ENCODE measurements at regions not wholly inside any gene's neighbourhood (a gene's known extent, or its start where the extent isn't known, plus 50 kb on each side); places are given as distances from the start of the nearest gene placed in this dataset.
"Not testable (repeated sequence)": the region's sequence is repeated elsewhere in the genome, so short reads cannot be mapped to it uniquely, and the experiment has no call there.

DNA sequence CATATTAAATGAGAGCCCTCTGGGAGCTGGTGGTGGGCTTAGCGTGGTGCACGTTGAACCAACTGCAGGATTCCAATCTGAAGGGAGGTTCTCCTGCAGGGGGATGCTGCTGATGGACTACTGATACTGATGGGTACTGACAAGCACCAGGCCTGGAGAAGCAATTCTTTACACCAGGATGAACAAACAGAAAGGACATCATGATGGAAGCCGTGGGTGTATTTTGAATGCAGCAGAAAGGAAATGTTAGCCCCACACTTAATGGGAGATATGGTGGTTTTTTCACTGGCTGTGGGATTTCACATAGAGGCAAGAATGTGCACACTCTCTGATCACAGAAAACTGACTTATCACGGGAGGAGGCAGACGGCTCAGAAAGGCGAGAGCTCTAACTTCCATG, 299.7 kb downstream of the TEX29 start:
- no peak for DNase-seq (ENCODE audit: low read depth, low spot score)

DNA sequence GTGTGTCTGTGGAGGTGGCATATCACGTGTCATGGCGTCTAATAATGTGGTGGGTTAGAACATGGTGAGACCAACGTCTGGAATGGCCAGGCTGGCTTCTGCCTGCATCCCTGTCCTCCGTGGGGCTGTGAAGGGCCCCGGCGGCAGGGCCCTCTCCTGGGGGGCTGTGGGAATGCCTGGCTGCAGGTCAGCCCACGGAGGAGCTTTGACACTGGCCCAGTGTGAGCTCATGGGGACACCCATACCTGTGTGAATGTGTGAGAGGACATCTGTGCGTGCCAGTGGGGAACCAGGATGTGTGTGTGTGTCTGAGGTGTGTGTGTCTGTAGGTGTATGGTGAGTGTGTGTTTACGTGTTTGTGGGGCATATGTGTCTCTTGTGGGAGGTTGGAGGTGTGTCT, 300.1 kb downstream of the TEX29 start:
- no peak for DNase-seq (ENCODE audit: low read depth, low spot score)
- no peak overlapping the region for H3K4me3 ChIP-seq (ENCODE audit: low read length)

More for the DNA sequence above, 299.7 kb downstream of the TEX29 start:
- no peak overlapping the region for H3K4me3 ChIP-seq (ENCODE audit: low read length)

DNA sequence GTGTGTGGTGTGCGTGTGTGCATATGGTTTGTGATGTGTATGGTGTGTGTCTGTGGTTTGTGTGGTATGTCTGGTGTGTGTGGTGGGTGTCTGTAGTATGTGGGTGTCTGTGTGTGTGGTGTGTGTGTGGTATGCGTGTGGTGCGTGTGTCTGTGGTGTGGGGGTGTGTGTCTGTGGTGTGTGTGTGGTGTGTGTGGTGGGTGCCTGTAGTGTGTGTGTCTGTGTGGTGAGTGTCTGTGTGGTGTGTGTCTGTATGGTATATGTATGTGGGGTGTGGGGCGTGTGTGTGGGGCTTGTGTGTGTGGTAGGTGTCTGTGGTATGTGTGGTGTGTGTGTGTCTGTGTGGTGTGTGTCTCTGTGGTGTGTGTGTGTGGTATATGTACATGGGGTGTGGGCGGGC, 300.7 kb downstream of the TEX29 start:
- no peak for DNase-seq (ENCODE audit: low read depth, low spot score)
- H3K4me3 ChIP-seq (ENCODE audit: low read length) = no peak overlapping the region

DNA sequence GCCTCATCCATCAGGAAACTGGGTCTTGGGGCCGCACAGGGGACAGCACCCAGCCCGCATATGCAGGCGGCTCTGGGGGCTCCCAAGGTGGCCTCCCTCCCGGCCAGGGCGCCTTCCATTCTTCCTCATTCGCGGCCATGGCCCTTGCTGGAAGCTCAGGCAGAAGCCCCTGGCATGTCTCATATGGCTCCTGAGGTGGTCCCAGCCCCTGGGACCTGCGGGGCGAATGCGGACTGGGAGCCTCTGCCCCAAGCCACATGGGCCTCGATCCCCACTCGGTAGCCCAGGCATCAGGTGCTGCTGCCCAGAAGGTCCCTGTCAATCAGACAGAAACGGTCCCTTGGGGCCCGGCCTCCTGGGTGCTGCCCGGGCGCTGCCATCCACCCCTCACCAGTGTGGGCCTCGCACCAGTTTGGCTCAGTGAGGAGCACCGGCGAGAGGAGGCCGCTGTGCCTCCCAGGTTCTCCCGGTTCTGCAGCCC, 301.6 kb downstream of the TEX29 start:
- no peak overlapping the region for H3K4me3 ChIP-seq (ENCODE audit: low read length)
- DNase-seq (ENCODE audit: low read depth, low spot score) = no peak

DNA sequence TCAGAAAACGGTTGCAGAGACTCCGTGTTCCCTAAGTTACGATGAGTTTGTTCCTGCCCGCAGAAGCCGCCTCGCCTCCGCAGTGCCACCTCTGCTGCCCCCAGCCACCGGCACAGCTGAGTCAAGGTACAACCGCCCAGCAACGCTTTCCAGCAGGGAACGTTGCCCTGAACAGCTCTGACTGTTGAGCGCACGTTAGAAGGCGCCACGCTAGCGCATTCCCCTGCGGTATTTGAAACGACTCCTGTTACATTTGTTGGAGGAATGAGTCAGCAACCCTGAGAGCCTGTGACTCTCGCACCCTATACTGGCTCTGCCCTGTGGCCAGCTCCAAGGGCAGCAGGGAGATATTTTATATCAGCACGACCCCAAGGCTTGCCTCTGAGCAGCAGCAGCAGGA, 302.8 kb downstream of the TEX29 start:
- DNase-seq (ENCODE audit: low read depth, low spot score) = no peak
- no peak overlapping the region for H3K4me3 ChIP-seq (ENCODE audit: low read length)

DNA sequence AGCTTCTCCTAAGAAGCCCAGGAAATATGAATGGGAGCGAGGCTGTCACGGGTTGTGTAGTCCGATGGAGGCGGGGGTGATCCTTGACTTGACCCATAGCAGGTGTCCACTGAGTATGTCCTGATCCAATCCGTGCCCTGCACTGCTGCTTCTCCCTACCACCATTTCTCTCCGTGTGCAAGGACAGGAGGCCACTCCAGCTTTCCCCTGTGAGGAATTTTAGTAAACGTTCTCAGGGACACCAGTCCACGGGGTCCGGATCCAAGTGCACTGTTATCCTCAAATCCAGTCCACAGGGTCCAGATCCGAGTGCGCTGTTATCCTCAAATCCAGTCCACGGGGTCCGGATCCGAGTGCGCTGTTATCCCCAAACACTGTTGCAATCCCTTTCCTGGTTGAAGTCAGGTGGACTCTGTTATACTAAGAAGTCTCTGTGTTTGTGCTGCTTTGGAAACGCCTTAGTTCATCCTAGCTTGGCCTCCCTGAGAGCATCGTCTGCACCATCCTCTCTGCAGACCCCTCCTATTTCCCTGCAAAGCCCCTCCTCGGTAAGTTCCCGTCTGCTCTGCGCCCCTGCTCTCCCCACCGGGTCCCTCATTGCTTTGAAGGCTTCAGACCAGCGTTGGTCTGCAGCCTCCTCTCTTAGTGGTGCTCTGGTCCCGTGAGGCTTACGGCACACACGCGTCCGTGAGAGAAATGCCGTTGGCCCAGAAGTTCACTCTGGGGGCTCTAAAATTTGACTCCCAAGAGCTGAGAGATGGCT, 303.5 kb downstream of the TEX29 start:
- DNase-seq (ENCODE audit: low read depth, low spot score) = no peak

DNA sequence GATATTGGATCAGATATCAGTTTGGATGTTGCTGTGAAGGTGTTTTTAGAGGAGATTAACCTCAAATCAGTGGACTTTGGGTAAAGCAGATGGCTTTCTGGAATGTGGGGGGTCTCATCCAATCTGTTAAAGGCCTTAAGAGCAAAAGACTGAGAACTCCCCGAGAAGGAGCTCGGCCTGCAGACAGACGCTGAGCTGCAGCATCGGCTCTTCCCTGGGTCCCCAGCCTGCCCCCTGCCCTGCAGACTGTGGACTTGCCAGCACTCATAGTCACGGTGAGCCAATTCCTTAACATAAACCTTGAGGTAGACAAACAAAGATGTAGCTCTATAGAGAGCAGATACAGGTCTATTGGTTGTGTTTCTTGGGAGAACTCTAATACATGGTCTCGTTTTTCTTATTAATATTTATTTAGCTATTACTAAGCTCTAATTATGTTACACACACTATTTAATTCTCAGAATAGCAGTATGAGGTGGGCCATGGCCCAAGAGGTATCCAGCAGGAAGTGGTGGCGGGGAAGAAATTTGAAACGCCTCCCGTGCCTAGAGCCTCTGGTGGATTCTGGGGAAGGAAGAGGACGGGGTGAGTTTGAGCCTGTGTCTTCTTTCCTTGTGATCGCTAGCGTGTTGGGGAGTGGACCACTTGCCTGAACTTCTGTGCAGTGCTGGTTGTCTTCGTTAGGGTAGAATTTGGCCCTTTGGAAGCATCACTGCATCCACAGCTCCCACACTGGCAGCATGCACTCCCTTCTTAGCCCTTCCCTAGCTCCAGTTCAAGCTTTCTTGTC, 305.3 kb downstream of the TEX29 start:
- H3K4me3 ChIP-seq (ENCODE audit: low read length) = no peak overlapping the region
- DNase-seq (ENCODE audit: low read depth, low spot score) = no peak

More for the DNA sequence above, 303.5 kb downstream of the TEX29 start:
- H3K4me3 ChIP-seq (ENCODE audit: low read length) = no peak overlapping the region

DNA sequence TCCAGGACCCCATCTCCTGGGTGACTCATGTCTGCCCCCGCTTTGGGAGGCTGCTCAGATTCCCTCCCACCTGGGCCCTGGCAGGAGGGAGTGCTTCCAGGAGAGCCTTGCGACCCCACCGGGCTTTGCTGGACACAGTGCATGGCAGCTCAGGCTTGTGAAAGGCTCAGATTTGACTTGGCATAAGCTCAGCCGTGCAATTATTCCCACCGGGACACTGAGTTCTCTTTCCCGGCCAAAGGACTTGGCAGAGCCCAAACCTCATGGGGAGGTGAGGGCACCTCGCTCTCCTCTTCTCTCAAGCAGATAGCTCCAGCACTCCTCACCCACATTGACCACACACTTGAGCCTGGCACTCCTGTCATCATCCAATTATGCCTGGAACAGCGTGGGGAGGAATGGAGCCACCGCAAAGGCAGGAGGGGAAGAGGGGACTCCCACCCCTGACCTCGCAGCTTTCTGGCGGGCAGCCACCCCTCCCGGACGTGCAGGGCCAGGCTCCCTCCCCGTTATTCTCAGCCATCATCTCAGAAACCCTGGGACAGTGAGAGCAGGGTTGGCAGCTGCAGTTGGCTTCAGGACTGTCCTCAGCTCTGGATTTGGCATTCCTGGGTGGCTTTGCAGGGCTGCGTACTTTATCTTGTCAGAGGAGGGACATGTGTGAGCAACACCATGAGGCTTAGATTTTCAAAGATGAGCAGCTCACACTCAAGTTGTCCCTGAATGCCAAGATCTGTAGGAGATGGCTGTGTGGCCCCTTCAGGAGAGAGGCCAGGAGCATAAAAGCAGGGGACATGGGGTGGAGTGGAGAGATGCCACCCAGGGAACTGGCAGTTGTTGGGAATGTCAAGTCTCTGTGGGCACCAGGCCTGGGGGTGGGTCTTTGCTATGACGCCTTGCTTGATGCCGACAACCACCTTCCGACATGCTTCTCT, 306.2 kb downstream of the TEX29 start:
- no peak for DNase-seq (ENCODE audit: low read depth, low spot score)
- no peak overlapping the region for H3K4me3 ChIP-seq (ENCODE audit: low read length)

DNA sequence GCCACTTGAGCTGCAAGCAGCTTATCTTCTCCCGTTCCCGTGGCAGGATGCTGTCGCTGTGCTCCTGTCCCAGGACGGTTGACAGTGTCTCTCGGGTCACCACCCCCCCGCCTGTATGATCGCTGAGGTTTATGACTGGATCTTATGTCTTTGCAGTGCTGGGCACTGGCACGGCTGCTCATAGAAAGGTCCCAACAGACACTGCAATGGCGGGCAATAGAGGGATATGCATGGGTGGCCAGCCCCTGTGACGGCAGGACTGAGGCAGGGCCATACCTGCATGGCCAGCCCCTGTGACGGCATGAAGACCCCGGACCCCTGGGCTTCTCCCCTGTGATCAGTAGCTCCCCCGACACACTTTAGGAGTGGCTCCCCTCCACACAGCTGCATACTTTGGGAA, 307.2 kb downstream of the TEX29 start:
- H3K4me3 ChIP-seq (ENCODE audit: low read length) = no peak overlapping the region
- no peak for DNase-seq (ENCODE audit: low read depth, low spot score)

DNA sequence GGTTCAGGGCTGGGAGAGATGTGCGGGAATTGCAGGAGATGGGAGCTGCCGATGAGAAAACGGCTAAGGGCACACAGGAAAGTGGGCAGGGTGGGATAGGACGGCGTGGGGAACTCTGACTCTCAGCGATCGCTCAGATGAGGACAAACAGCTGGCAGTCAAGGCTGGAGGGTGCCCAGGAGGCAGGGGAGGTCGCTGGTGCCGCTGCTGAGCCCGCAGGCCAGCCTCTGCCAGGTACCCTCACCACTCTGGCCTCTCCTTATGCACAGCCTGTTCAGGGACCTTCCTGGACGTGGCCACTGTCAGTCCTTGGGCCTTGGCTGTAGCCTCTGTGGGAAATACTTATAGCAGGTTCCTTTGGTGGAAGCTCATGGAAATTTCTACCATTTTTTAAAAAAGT, 308.6 kb downstream of the TEX29 start:
- DNase-seq (ENCODE audit: low read depth, low spot score) = no peak
- no peak overlapping the region for H3K4me3 ChIP-seq (ENCODE audit: low read length)

DNA sequence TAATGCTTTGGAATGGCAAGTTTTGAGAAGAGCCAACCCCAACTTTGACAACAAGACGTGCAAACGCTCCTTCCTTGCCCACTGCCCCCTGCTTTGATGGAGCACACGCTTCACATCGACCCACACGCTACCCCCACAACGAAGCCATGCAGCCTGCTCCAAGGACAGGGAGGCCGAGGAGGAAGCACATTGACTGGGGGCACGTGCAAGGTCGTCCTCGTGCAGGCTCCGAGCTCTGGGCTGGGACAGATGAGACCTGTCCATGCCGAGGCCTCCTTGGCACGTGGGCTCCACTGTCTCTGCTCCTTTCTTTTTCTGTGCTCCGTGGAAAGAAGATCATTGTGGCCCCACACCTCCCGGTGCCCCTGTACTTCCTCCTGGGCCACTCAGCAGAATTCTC, 309.0 kb downstream of the TEX29 start:
- H3K4me3 ChIP-seq (ENCODE audit: low read length) = no peak overlapping the region
- no peak for DNase-seq (ENCODE audit: low read depth, low spot score)

DNA sequence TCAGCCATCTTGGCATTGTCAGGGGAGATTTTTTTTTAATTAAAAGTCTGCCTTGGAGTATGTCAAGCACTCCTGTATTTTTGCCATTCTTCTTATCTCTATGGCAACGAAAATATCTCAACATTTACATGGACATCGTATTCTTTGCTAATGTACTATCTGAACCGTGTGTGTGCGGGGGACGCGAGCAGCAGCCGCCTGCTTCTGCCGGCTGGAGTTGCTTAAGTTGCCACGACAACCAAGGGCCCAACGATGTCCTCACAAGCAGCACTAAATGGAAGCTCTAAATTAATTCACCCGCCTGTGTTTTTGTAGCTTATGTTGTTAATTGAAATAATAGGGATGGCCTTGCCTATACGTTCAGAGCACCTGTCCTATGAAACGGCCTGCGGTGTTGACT, 309.5 kb downstream of the TEX29 start:
- H3K4me3 ChIP-seq (ENCODE audit: low read length) = no peak overlapping the region
- DNase-seq (ENCODE audit: low read depth, low spot score) = no peak

DNA sequence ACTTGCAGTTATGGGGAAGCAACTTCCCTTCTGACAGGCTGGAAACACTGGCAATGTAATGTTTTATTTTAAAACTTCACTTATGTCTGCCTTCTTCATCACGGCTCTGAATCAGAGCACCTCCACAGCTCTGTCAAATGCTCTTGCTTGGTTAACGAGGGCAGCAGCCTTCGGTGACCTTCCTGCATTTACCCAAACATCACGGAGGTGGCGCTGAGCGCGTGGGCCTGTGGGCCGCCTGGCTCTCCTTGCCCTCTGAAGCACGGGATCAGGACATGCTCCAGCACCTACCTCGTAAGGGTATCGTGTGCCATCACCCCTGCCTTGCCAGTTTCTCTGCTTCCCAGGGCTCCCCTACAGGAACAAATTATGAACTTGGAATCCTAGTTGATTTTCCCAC, 310.0 kb downstream of the TEX29 start:
- DNase-seq (ENCODE audit: low read depth, low spot score) = no peak
- H3K4me3 ChIP-seq (ENCODE audit: low read length) = no peak overlapping the region

DNA sequence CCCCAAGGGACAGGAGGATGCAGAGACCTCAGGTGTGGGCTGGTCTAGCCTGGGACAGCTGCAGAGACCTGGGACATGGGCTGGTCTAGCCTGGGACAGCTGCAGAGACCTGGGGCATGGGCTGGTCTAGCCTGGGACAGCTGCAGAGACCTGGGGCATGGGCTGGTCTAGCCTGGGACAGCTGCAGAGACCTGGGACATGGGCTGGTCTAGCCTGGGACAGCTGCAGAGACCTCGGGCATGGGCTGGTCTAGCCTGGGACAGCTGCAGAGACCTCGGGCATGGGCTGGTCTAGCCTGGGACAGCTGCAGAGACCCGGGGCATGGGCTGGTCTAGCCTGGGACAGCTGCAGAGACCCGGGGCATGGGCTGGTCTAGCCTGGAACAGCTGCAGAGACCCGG, 310.8 kb downstream of the TEX29 start:
- not testable (repeated sequence) for DNase-seq (ENCODE audit: low read depth, low spot score); H3K4me3 ChIP-seq (ENCODE audit: low read length)

DNA sequence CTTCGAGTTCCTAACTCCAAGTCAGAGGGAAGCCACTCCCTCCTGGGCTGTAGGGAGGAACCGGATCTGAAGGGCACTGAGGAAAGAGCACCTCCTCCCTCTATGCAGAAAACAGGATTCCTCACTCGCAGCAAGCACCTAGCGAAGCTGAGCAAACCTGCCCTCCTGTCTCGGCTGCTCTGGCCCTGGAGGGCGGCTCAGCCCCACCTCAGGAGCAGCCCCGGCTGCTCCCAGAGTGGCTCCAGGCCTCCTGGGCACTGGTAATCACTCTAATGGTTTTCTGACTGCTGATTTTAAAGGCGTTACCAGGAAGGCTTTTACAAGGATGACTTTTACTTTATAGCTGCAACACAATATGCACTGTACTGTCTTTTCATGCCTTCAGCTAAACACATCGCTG, 312.5 kb downstream of the TEX29 start:
- no peak for DNase-seq (ENCODE audit: low read depth, low spot score)
- H3K4me3 ChIP-seq (ENCODE audit: low read length) = no peak overlapping the region

DNA sequence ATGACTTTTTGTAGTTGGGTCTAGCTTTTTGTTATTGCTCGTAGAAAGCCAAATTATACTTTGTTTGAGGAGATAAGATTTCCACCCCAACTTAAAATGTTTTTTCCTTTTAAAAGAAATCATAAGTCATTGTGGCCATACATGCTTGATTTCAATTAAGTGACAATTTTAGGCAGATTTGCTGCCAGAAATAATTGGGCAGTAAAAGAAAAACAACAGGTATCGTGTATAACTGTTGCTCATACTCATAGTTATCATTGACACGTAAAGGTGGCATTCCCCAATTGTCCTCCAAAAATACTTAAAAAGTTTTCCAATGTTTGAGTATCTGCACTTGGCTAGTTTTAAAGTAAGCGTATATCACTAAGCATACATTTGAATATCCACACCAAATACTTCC, 313.0 kb downstream of the TEX29 start:
- no peak for DNase-seq (ENCODE audit: low read depth, low spot score)
- H3K4me3 ChIP-seq (ENCODE audit: low read length) = no peak overlapping the region

DNA sequence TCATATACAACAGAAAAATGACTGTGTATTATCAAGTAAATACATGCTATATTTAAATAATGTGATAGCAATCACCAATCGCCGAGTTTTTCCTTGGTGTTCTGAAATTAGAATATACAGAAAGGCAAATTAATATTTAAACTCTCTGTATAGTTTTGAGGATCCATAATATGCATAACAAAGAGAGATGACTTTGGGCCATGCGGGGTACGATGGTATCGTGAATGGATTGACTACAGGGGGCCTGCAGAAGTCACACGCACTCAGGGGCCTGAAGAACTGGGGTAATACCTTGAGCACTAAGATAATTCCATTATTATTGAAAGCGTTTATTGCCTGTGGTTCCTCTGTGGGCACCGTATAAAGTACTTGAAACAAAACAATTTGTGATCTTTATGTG, 314.0 kb downstream of the TEX29 start:
- no peak overlapping the region for H3K4me3 ChIP-seq (ENCODE audit: low read length)
- no peak for DNase-seq (ENCODE audit: low read depth, low spot score)

DNA sequence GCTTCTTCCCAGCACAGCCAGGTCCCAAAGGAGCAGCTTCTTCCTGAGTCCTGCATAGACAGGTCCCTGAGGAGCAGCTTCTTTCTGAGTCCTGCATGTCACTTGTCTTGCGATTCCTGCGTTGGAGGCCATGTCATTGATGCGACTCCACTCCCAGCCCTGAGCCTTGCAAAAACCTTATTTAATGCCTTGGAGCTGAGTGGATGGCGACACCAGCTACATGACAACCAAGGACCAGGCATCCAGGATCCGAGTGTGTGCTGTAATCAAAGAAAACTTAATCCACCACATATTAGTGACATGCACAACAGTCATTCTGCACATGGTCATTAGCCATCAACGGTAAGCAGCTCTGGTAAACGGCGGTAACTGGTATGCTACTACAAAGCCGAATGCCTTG, 315.8 kb downstream of the TEX29 start:
- DNase-seq (ENCODE audit: low read depth, low spot score) = no peak
- H3K4me3 ChIP-seq (ENCODE audit: low read length) = no peak overlapping the region

DNA sequence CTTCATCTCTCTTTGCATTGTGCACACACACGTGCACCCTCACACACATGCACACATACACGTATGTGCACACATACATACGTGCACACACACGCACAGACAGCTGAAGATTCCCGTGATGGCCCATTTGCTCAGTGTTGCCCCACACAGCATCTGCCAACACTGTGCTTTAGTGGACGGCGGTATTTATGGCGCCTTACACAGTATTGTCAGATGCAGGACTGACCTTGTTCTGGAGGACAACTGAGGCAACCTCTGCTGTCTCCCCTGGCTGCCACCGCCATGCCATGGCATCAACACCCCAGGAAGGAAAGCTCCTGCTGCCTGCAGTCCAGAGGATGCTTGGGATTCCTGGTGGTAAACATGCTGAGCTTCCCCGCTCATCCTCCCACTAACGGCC, 316.4 kb downstream of the TEX29 start:
- no peak for DNase-seq (ENCODE audit: low read depth, low spot score)
- no peak overlapping the region for H3K4me3 ChIP-seq (ENCODE audit: low read length)

DNA sequence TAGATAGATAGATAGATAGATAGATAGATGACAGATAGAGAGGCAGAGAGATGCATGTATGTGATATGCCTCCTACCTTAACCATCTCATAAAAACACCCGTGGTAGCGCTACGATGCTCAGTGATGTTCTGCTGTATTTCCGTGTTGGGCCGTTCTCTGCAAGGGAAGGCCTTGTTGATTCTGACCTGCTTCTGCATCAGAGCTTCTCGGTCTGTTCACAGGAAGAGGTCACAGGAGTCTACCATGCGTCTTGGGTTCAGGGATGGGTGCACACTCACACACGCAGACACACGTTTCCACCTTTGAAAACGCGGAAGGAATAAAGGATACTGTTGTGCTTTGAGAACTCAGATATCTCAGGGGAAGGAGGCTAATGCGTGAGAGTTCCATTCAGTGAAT, 316.9 kb downstream of the TEX29 start:
- no peak overlapping the region for H3K4me3 ChIP-seq (ENCODE audit: low read length)
- no peak for DNase-seq (ENCODE audit: low read depth, low spot score)
